ENCODE measurements at regions not wholly inside any gene's neighbourhood (a gene's known extent, or its start where the extent isn't known, plus 50 kb on each side); places are given as distances from the start of the nearest gene placed in this dataset.

DNA sequence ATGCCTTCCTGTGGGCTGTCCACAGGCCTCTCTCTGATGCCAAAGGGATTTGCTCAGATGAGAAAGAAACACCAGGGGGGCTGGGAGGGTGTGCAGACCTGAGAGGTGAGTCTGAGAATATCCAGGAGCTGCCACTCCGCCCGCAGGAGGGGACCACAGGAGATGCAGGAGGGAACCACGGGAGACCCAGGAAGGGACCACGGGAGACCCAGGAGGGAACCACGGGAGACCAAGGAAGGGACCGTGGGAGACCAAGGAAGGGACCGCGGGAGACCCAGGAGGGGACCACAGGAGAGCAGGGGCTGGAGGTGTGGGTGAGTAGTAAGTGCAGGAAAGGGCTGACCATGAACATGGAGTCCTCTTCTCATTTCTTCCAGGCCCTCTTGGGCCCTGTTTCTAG, 74.6 kb upstream of the SFSWAP start:
- TF ChIP-seq, protein P1, sequence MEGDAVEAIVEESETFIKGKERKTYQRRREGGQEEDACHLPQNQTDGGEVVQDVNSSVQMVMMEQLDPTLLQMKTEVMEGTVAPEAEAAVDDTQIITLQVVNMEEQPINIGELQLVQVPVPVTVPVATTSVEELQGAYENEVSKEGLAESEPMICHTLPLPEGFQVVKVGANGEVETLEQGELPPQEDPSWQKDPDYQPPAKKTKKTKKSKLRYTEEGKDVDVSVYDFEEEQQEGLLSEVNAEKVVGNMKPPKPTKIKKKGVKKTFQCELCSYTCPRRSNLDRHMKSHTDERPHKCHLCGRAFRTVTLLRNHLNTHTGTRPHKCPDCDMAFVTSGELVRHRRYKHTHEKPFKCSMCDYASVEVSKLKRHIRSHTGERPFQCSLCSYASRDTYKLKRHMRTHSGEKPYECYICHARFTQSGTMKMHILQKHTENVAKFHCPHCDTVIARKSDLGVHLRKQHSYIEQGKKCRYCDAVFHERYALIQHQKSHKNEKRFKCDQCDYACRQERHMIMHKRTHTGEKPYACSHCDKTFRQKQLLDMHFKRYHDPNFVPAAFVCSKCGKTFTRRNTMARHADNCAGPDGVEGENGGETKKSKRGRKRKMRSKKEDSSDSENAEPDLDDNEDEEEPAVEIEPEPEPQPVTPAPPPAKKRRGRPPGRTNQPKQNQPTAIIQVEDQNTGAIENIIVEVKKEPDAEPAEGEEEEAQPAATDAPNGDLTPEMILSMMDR (IDR thresholded peaks at IDR 0.05; ENCODE audit: insufficient read depth, low read length), result no peak
- TF ChIP-seq GABPA (IDR thresholded peaks at IDR 0.05; ENCODE audit: low read depth), result no peak
- TF ChIP-seq, protein P2, sequence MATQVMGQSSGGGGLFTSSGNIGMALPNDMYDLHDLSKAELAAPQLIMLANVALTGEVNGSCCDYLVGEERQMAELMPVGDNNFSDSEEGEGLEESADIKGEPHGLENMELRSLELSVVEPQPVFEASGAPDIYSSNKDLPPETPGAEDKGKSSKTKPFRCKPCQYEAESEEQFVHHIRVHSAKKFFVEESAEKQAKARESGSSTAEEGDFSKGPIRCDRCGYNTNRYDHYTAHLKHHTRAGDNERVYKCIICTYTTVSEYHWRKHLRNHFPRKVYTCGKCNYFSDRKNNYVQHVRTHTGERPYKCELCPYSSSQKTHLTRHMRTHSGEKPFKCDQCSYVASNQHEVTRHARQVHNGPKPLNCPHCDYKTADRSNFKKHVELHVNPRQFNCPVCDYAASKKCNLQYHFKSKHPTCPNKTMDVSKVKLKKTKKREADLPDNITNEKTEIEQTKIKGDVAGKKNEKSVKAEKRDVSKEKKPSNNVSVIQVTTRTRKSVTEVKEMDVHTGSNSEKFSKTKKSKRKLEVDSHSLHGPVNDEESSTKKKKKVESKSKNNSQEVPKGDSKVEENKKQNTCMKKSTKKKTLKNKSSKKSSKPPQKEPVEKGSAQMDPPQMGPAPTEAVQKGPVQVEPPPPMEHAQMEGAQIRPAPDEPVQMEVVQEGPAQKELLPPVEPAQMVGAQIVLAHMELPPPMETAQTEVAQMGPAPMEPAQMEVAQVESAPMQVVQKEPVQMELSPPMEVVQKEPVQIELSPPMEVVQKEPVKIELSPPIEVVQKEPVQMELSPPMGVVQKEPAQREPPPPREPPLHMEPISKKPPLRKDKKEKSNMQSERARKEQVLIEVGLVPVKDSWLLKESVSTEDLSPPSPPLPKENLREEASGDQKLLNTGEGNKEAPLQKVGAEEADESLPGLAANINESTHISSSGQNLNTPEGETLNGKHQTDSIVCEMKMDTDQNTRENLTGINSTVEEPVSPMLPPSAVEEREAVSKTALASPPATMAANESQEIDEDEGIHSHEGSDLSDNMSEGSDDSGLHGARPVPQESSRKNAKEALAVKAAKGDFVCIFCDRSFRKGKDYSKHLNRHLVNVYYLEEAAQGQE (IDR thresholded peaks at IDR 0.05; ENCODE audit: insufficient replicate concordance, low read depth), result no peak
